GM12865 (cell line): ENCODE measurements at regions not wholly inside any gene's neighbourhood (a gene's known extent, or its start where the extent isn't known, plus 50 kb on each side); places are given as distances from the start of the nearest gene placed in this dataset.

Experiments used
- DNase-seq: peaks from one replicate; pipeline ENCODE4 v3.0.0; 2010; ENCODE audit warnings: low read depth
- H3K4me3 ChIP-seq: 2 replicates; pipeline ENCODE4 v1.5.1; 2011; ENCODE audit warnings: mild to moderate bottlenecking, low read depth, low read length, control low read depth
- CTCF ChIP-seq: IDR thresholded peaks from 2 replicates; pipeline ENCODE4 v1.5.1; 2011; ENCODE audit warnings: low read length, control low read depth, low read depth, inconsistent platforms; ENCODE audit not compliant: insufficient read depth; ENCODE audit errors: missing control alignments

- no peak for TF ChIP-seq CTCF
- DNase-seq, result no peak
- no peak overlapping the region for H3K4me3 ChIP-seq
Measured at GRCh38 chr16:64791756-64792155, 330.1 kb downstream of the CDH11 start.

GRCh38 chr16:64784635-64785034 lies 337.2 kb downstream of the CDH11 start:
- TF ChIP-seq CTCF, result no peak
- no peak for DNase-seq
- H3K4me3 ChIP-seq, result no peak overlapping the region

GRCh38 chr16:64782484-64782883 lies 339.4 kb downstream of the CDH11 start:
- DNase-seq, result no peak
- H3K4me3 ChIP-seq, result no peak overlapping the region
- no peak for TF ChIP-seq CTCF

- no peak for TF ChIP-seq CTCF
- DNase-seq, result no peak
Measured at GRCh38 chr16:64780445-64780844, 341.4 kb downstream of the CDH11 start.

GRCh38 chr16:64778777-64779176 lies 343.1 kb downstream of the CDH11 start:
- DNase-seq, result no peak
- TF ChIP-seq CTCF, result no peak

More at GRCh38 chr16:64780445-64780844, 341.4 kb downstream of the CDH11 start:
- H3K4me3 ChIP-seq, result no peak overlapping the region

GRCh38 chr16:64773638-64774037 lies 348.2 kb downstream of the CDH11 start:
- DNase-seq, result no peak
- H3K4me3 ChIP-seq, result no peak overlapping the region
- no peak for TF ChIP-seq CTCF

More at GRCh38 chr16:64778777-64779176, 343.1 kb downstream of the CDH11 start:
- no peak overlapping the region for H3K4me3 ChIP-seq

- H3K4me3 ChIP-seq, result no peak overlapping the region
- no peak for TF ChIP-seq CTCF
- no peak for DNase-seq
Measured at GRCh38 chr16:64773184-64773583, 348.7 kb downstream of the CDH11 start.
